A673 (cell line): ENCODE measurements at regions not wholly inside any gene's neighbourhood (a gene's known extent, or its start where the extent isn't known, plus 50 kb on each side); places are given as distances from the start of the nearest gene placed in this dataset.

ENCODE experiments used
- BruUV-seq: library from RNA; stranded (reverse); fragments of 400-500 nt; replicated peaks from 2 replicates; lab custom pipeline; 2021; lab: Mats Ljungman, UMichigan
- CTCF ChIA-PET: fragments of 300-600 bp; sonication (Branson Sonifier 250); formaldehyde crosslinking; loops from one replicate; lab custom pipeline; 2022; ENCODE audit warnings: antibody characterized with exemption; lab: Charles Lee
- POLR2A ChIA-PET: fragments of 300-600 bp; sonication (Branson Sonifier 250); formaldehyde crosslinking; loops from one replicate; lab custom pipeline; 2022; ENCODE audit warnings: antibody characterized with exemption; ENCODE audit not compliant: low non-redundant PET; lab: Charles Lee
- DNase-seq: peaks from one replicate; pipeline ENCODE4 v3.0.0-alpha.2; 2015; ENCODE audit warnings: low spot score
- H3K27ac ChIP-seq: fragments of 200-600 bp; sonication (generic); 2 replicates; pipeline ENCODE4 v1.5.1; 2016; ENCODE audit warnings: mixed run types, low read depth, mild to moderate bottlenecking, mixed read lengths, antibody characterized with exemption, low read length; ENCODE audit not compliant: poor library complexity, severe bottlenecking
- H3K27me3 ChIP-seq: fragments of 200-600 bp; sonication (generic); replicated peaks from 2 replicates; pipeline ENCODE4 v1.6.1; 2017; ENCODE audit warnings: mixed run types, low read depth, mild to moderate bottlenecking, mixed read lengths, antibody characterized with exemption, low read length; ENCODE audit not compliant: insufficient read depth, poor library complexity
- H3K36me3 ChIP-seq: fragments of 200-600 bp; sonication (generic); 2 replicates; pipeline ENCODE4 v1.6.1; 2016; ENCODE audit warnings: mixed run types, mild to moderate bottlenecking, mixed read lengths, antibody characterized with exemption, low read length; ENCODE audit not compliant: insufficient read depth, poor library complexity, severe bottlenecking
- H3K4me1 ChIP-seq: fragments of 200-600 bp; sonication (generic); 2 replicates; pipeline ENCODE4 v1.6.1; 2017; ENCODE audit warnings: mixed run types, mild to moderate bottlenecking, mixed read lengths, antibody characterized with exemption, low read length; ENCODE audit not compliant: insufficient read depth, poor library complexity, severe bottlenecking
- H3K4me3 ChIP-seq: fragments of 200-600 bp; sonication (generic); 2 replicates; pipeline ENCODE4 v1.5.1; 2016; ENCODE audit warnings: low read depth, mixed run types, mild to moderate bottlenecking, mixed read lengths, low read length; ENCODE audit not compliant: poor library complexity, severe bottlenecking
- H3K9me3 ChIP-seq: fragments of 200-600 bp; sonication (generic); 2 replicates; pipeline ENCODE4 v1.6.1; 2016; ENCODE audit warnings: mixed run types, low read depth, mild to moderate bottlenecking, mixed read lengths, antibody characterized with exemption, low read length; ENCODE audit not compliant: poor library complexity, severe bottlenecking
- CTCF ChIP-seq: fragments of 300-800, 200-600 bp; sonication (generic); conservative IDR thresholded peaks from 2 replicates; pipeline ENCODE4 v1.5.1; 2017; ENCODE audit warnings: low read depth, mild to moderate bottlenecking, antibody characterized with exemption, low read length, moderate library complexity, mixed read lengths
- EZH2 ChIP-seq: fragments of 200-600 bp; sonication (generic); IDR thresholded peaks from 2 replicates; pipeline ENCODE4 v1.6.1; 2017; ENCODE audit warnings: borderline replicate concordance, low read depth, mild to moderate bottlenecking, mixed read lengths, antibody characterized with exemption, low read length; ENCODE audit not compliant: poor library complexity, severe bottlenecking
- intact Hi-C: fragments of 100-400 bp; cut with micrococcal nuclease; formaldehyde crosslinking; loops from one replicate; pipeline ENCODE4 v1.10.0; 2022; ENCODE audit not compliant: unreplicated experiment

GRCh38 chr18:62450175-62450545, 72.7 kb upstream of the ZCCHC2 start:
- TF ChIP-seq EZH2 (no peak), CTCF (no peak)
- no peaks in the 10 kb centered on the region for H3K9me3 ChIP-seq
- no peaks in the 10 kb centered on the region for H3K27me3 ChIP-seq
- H3K36me3 ChIP-seq = no peaks in the 10 kb centered on the region
- H3K27ac ChIP-seq = no peak overlapping the region
- POLR2A ChIA-PET = no interaction called here
- H3K4me1 ChIP-seq = peaks cover 45% of the 10 kb centered on the region
- intact Hi-C loops = no loop called here
- DNase-seq = no peak
- H3K4me3 ChIP-seq = no peak overlapping the region
- CTCF ChIA-PET = no interaction called here
- no TSS peak for BruUV-seq

- DNase-seq = peak; percentile 81
- Histone ChIP-seq H3K4me3 (no peak overlapping the region), H3K27ac (peak overlapping the region; percentile 18), H3K4me1 (peaks cover 39% of the 10 kb centered on the region), H3K9me3 (no peaks in the 10 kb centered on the region), H3K27me3 (no peaks in the 10 kb centered on the region), H3K36me3 (no peaks in the 10 kb centered on the region)
- intact Hi-C loops = no loop called here
- TF ChIP-seq EZH2 (no peak), CTCF (no peak)
- no TSS peak for BruUV-seq
- POLR2A ChIA-PET = no interaction called here
- CTCF ChIA-PET = no interaction called here
Observed at GRCh38 chr18:62450546-62451410, 72.0 kb upstream of the ZCCHC2 start.

- H3K36me3 ChIP-seq = no peaks in the 10 kb centered on the region
- BruUV-seq = no TSS peak
- no peaks in the 10 kb centered on the region for H3K27me3 ChIP-seq
- H3K27ac ChIP-seq = no peak overlapping the region
- no peak overlapping the region for H3K4me3 ChIP-seq
- no peaks in the 10 kb centered on the region for H3K9me3 ChIP-seq
- DNase-seq = no peak
- ChIA-PET POLR2A (no interaction called here), CTCF (no interaction called here)
- intact Hi-C loops = no loop called here
- TF ChIP-seq CTCF (no peak), EZH2 (no peak)
- peaks cover 25% of the 10 kb centered on the region for H3K4me1 ChIP-seq
Observed at GRCh38 chr18:62452280-62452831, 70.5 kb upstream of the ZCCHC2 start.
